ENCODE measurements at regions not wholly inside any gene's neighbourhood (a gene's known extent, or its start where the extent isn't known, plus 50 kb on each side); places are given as distances from the start of the nearest gene placed in this dataset.

- no peak overlapping the region for H3K4me3 ChIP-seq (ENCODE audit: insufficient read length, low read depth)
- H3K27me3 ChIP-seq (ENCODE audit: insufficient read depth, insufficient read length), result no peaks in the 10 kb centered on the region
- no peaks in the 10 kb centered on the region for H3K36me3 ChIP-seq (ENCODE audit: insufficient read depth, insufficient read length, low read length)
- no peaks in the 10 kb centered on the region for H3K9me3 ChIP-seq (ENCODE audit: insufficient read depth, low read length)
- no peaks in the 10 kb centered on the region for H3K4me1 ChIP-seq (ENCODE audit: insufficient read depth, insufficient read length)
- no peak for DNase-seq (ENCODE audit: low read depth, low spot score)
- no peak overlapping the region for H3K9ac ChIP-seq (ENCODE audit: insufficient read length, low read depth)
- TF ChIP-seq YY1 (IDR thresholded peaks at IDR 0.05; ENCODE audit: insufficient read depth, insufficient read length), result no peak
- no peak for TF ChIP-seq ZNF274 (IDR thresholded peaks at IDR 0.05; ENCODE audit: low read depth, low read length)
- TF ChIP-seq SUZ12 (IDR thresholded peaks at IDR 0.05; ENCODE audit: extremely low read depth, insufficient read depth, insufficient read length), result no peak
Observed at GRCh38 chr1:73366734-73367413, 831.1 kb downstream of the LRRIQ3 start.

GRCh38 chr1:73359001-73359400 lies 839.0 kb downstream of the LRRIQ3 start:
- Histone ChIP-seq H3K4me1 (ENCODE audit: insufficient read depth, insufficient read length) (no peaks in the 10 kb centered on the region), H3K27me3 (ENCODE audit: insufficient read depth, insufficient read length) (no peaks in the 10 kb centered on the region), H3K4me3 (ENCODE audit: insufficient read length, low read depth) (no peak overlapping the region), H3K36me3 (ENCODE audit: insufficient read depth, insufficient read length, low read length) (no peaks in the 10 kb centered on the region), H3K9ac (ENCODE audit: insufficient read length, low read depth) (no peak overlapping the region), H3K9me3 (ENCODE audit: insufficient read depth, low read length) (no peaks in the 10 kb centered on the region)
- no peak for DNase-seq (ENCODE audit: low read depth, low spot score)
- TF ChIP-seq SUZ12 (IDR thresholded peaks at IDR 0.05; ENCODE audit: extremely low read depth, insufficient read depth, insufficient read length) (no peak), YY1 (IDR thresholded peaks at IDR 0.05; ENCODE audit: insufficient read depth, insufficient read length) (no peak), ZNF274 (IDR thresholded peaks at IDR 0.05; ENCODE audit: low read depth, low read length) (no peak)

GRCh38 chr1:73356485-73356884 lies 841.5 kb downstream of the LRRIQ3 start:
- H3K4me3 ChIP-seq (ENCODE audit: insufficient read length, low read depth), result no peak overlapping the region
- H3K4me1 ChIP-seq (ENCODE audit: insufficient read depth, insufficient read length), result no peaks in the 10 kb centered on the region
- TF ChIP-seq ZNF274 (IDR thresholded peaks at IDR 0.05; ENCODE audit: low read depth, low read length), result no peak
- TF ChIP-seq YY1 (IDR thresholded peaks at IDR 0.05; ENCODE audit: insufficient read depth, insufficient read length), result no peak
- no peak for TF ChIP-seq SUZ12 (IDR thresholded peaks at IDR 0.05; ENCODE audit: extremely low read depth, insufficient read depth, insufficient read length)
- no peaks in the 10 kb centered on the region for H3K27me3 ChIP-seq (ENCODE audit: insufficient read depth, insufficient read length)
- no peaks in the 10 kb centered on the region for H3K36me3 ChIP-seq (ENCODE audit: insufficient read depth, insufficient read length, low read length)
- no peak for DNase-seq (ENCODE audit: low read depth, low spot score)
- H3K9ac ChIP-seq (ENCODE audit: insufficient read length, low read depth), result no peak overlapping the region
- H3K9me3 ChIP-seq (ENCODE audit: insufficient read depth, low read length), result no peaks in the 10 kb centered on the region

- Histone ChIP-seq H3K4me1 (ENCODE audit: insufficient read depth, insufficient read length) (no peaks in the 10 kb centered on the region), H3K9me3 (ENCODE audit: insufficient read depth, low read length) (peaks cover 23% of the 10 kb centered on the region; the same call in 1 of the 2 replicates), H3K27me3 (ENCODE audit: insufficient read depth, insufficient read length) (no peaks in the 10 kb centered on the region), H3K9ac (ENCODE audit: insufficient read length, low read depth) (no peak overlapping the region), H3K4me3 (ENCODE audit: insufficient read length, low read depth) (no peak overlapping the region), H3K36me3 (ENCODE audit: insufficient read depth, insufficient read length, low read length) (no peaks in the 10 kb centered on the region)
- TF ChIP-seq YY1 (IDR thresholded peaks at IDR 0.05; ENCODE audit: insufficient read depth, insufficient read length) (no peak), SUZ12 (IDR thresholded peaks at IDR 0.05; ENCODE audit: extremely low read depth, insufficient read depth, insufficient read length) (no peak), ZNF274 (IDR thresholded peaks at IDR 0.05; ENCODE audit: low read depth, low read length) (no peak)
- no peak for DNase-seq (ENCODE audit: low read depth, low spot score)
Observed at GRCh38 chr1:73343947-73344346, 854.0 kb downstream of the LRRIQ3 start.

GRCh38 chr1:73333847-73334503 lies 864.0 kb downstream of the LRRIQ3 start:
- H3K36me3 ChIP-seq (ENCODE audit: insufficient read depth, insufficient read length, low read length), result no peaks in the 10 kb centered on the region
- no peak overlapping the region for H3K9ac ChIP-seq (ENCODE audit: insufficient read length, low read depth)
- H3K4me3 ChIP-seq (ENCODE audit: insufficient read length, low read depth), result no peak overlapping the region
- H3K4me1 ChIP-seq (ENCODE audit: insufficient read depth, insufficient read length), result no peaks in the 10 kb centered on the region
- DNase-seq (ENCODE audit: low read depth, low spot score), result no peak
- H3K27me3 ChIP-seq (ENCODE audit: insufficient read depth, insufficient read length), result no peaks in the 10 kb centered on the region
- H3K9me3 ChIP-seq (ENCODE audit: insufficient read depth, low read length), result peaks cover 7% of the 10 kb centered on the region; the same call in 1 of the 2 replicates
- no peak for TF ChIP-seq ZNF274 (IDR thresholded peaks at IDR 0.05; ENCODE audit: low read depth, low read length)
- no peak for TF ChIP-seq SUZ12 (IDR thresholded peaks at IDR 0.05; ENCODE audit: extremely low read depth, insufficient read depth, insufficient read length)
- TF ChIP-seq YY1 (IDR thresholded peaks at IDR 0.05; ENCODE audit: insufficient read depth, insufficient read length), result no peak

- TF ChIP-seq SUZ12 (IDR thresholded peaks at IDR 0.05; ENCODE audit: extremely low read depth, insufficient read depth, insufficient read length) (no peak), ZNF274 (IDR thresholded peaks at IDR 0.05; ENCODE audit: low read depth, low read length) (no peak), YY1 (IDR thresholded peaks at IDR 0.05; ENCODE audit: insufficient read depth, insufficient read length) (no peak)
- peaks cover 7% of the 10 kb centered on the region; the same call in 1 of the 2 replicates for H3K9me3 ChIP-seq (ENCODE audit: insufficient read depth, low read length)
- no peaks in the 10 kb centered on the region for H3K27me3 ChIP-seq (ENCODE audit: insufficient read depth, insufficient read length)
- H3K36me3 ChIP-seq (ENCODE audit: insufficient read depth, insufficient read length, low read length), result no peaks in the 10 kb centered on the region
- H3K4me3 ChIP-seq (ENCODE audit: insufficient read length, low read depth), result no peak overlapping the region
- H3K9ac ChIP-seq (ENCODE audit: insufficient read length, low read depth), result no peak overlapping the region
- H3K4me1 ChIP-seq (ENCODE audit: insufficient read depth, insufficient read length), result no peaks in the 10 kb centered on the region
- no peak for DNase-seq (ENCODE audit: low read depth, low spot score)
Observed at GRCh38 chr1:73331726-73332125, 866.2 kb downstream of the LRRIQ3 start.

GRCh38 chr1:73327998-73328397 lies 870.0 kb downstream of the LRRIQ3 start:
- no peak for DNase-seq (ENCODE audit: low read depth, low spot score)
- Histone ChIP-seq H3K9ac (ENCODE audit: insufficient read length, low read depth) (no peak overlapping the region), H3K27me3 (ENCODE audit: insufficient read depth, insufficient read length) (no peaks in the 10 kb centered on the region), H3K36me3 (ENCODE audit: insufficient read depth, insufficient read length, low read length) (no peaks in the 10 kb centered on the region), H3K4me3 (ENCODE audit: insufficient read length, low read depth) (no peak overlapping the region), H3K4me1 (ENCODE audit: insufficient read depth, insufficient read length) (no peaks in the 10 kb centered on the region), H3K9me3 (ENCODE audit: insufficient read depth, low read length) (peaks cover 7% of the 10 kb centered on the region; the same call in 1 of the 2 replicates)
- TF ChIP-seq ZNF274 (IDR thresholded peaks at IDR 0.05; ENCODE audit: low read depth, low read length), result no peak
- TF ChIP-seq SUZ12 (IDR thresholded peaks at IDR 0.05; ENCODE audit: extremely low read depth, insufficient read depth, insufficient read length), result no peak
- TF ChIP-seq YY1 (IDR thresholded peaks at IDR 0.05; ENCODE audit: insufficient read depth, insufficient read length), result no peak

All from NT2/D1 (cell line).